WTC11 (cell line): ENCODE measurements at regions not wholly inside any gene's neighbourhood (a gene's known extent, or its start where the extent isn't known, plus 50 kb on each side); places are given as distances from the start of the nearest gene placed in this dataset.

Experiments used
- ATAC-seq: fragments of 200-7000 bp; cut with Tn5 transposase; 2 replicates; pipeline ENCODE4 v1.10.0; 2021; ENCODE audit warnings: mild to moderate bottlenecking, moderate library complexity
- CTCF ChIA-PET: fragments of 300-600 bp; sonication (Branson Sonifier 250); formaldehyde crosslinking; loops from one replicate; lab custom pipeline; 2021; ENCODE audit warnings: antibody characterized with exemption; lab: Charles Lee
- POLR2A ChIA-PET: fragments of 350-600 bp; sonication (Branson Sonifier 250); formaldehyde crosslinking; loops from one replicate; lab custom pipeline; 2021; ENCODE audit warnings: antibody characterized with exemption; lab: Charles Lee
- DNase-seq: peaks from one replicate; pipeline ENCODE4 v3.0.0; 2021; ENCODE audit warnings: low spot score
- H3K27ac Mint-ChIP-seq: 2 replicates; pipeline ENCODE4 v1.8.0; 2021; ENCODE audit warnings: mixed read lengths
- H3K27me3 Mint-ChIP-seq: 2 replicates; pipeline ENCODE4 v1.8.0; 2021; ENCODE audit warnings: low read depth, mild to moderate bottlenecking, moderate library complexity, mixed read lengths
- H3K36me3 Mint-ChIP-seq: 2 replicates; pipeline ENCODE4 v1.8.0; 2021; ENCODE audit warnings: mixed read lengths
- H3K4me1 Mint-ChIP-seq: 2 replicates; pipeline ENCODE4 v1.8.0; 2022; ENCODE audit warnings: mixed read lengths
- H3K4me3 Mint-ChIP-seq: 2 replicates; pipeline ENCODE4 v1.8.0; 2021; ENCODE audit warnings: mild to moderate bottlenecking, moderate library complexity, mixed read lengths
- H3K9me3 Mint-ChIP-seq: 2 replicates; pipeline ENCODE4 v1.8.0; 2021; ENCODE audit warnings: mixed read lengths
- AR ChIP-seq: fragments of 250-450 bp; sonication (Bioruptor Pico); IDR thresholded peaks from 2 replicates; pipeline ENCODE4 v1.9.0; 2021; ENCODE audit warnings: mild to moderate bottlenecking
- CREB1 ChIP-seq: sonication (generic); formaldehyde crosslinking; IDR thresholded peaks from 2 replicates; pipeline ENCODE4 v1.8.0; 2023; ENCODE audit warnings: mild to moderate bottlenecking, missing genetic modification reagents
- CREM ChIP-seq: sonication (generic); formaldehyde crosslinking; IDR thresholded peaks from 2 replicates; pipeline ENCODE4 v1.8.1; 2022; ENCODE audit warnings: mild to moderate bottlenecking, missing genetic modification reagents, moderate library complexity
- CTCF ChIP-seq: fragments of 200-600 bp; IDR thresholded peaks from 2 replicates; pipeline ENCODE4 v1.8.0; 2022; ENCODE audit warnings: antibody characterized with exemption
- ETV6 ChIP-seq: sonication (generic); formaldehyde crosslinking; IDR thresholded peaks from 2 replicates; pipeline ENCODE4 v1.8.1; 2022; ENCODE audit warnings: mild to moderate bottlenecking, missing genetic modification reagents
- FOXK1 ChIP-seq: sonication (generic); formaldehyde crosslinking; IDR thresholded peaks from 2 replicates; pipeline ENCODE4 v1.8.0; 2022; ENCODE audit warnings: mild to moderate bottlenecking, moderate library complexity, missing genetic modification reagents
- GABPB1 ChIP-seq: sonication (generic); formaldehyde crosslinking; IDR thresholded peaks from 2 replicates; pipeline ENCODE4 v1.8.1; 2023; ENCODE audit warnings: mild to moderate bottlenecking, missing genetic modification reagents
- IRF2 ChIP-seq: sonication (generic); formaldehyde crosslinking; IDR thresholded peaks from 2 replicates; pipeline ENCODE4 v1.8.0; 2022; ENCODE audit warnings: low read depth, missing genetic modification reagents, borderline replicate concordance
- JAZF1 ChIP-seq: fragments of 250-450 bp; sonication (Bioruptor Pico); IDR thresholded peaks from 2 replicates; pipeline ENCODE4 v1.9.0; 2021; ENCODE audit warnings: moderate library complexity, mild to moderate bottlenecking, inconsistent platforms
- MLX ChIP-seq: sonication (generic); formaldehyde crosslinking; IDR thresholded peaks from 2 replicates; pipeline ENCODE4 v1.8.1; 2023; ENCODE audit warnings: mild to moderate bottlenecking, missing genetic modification reagents, moderate library complexity
- MXD4 ChIP-seq: fragments of 250-450 bp; sonication (Bioruptor Pico); IDR thresholded peaks from 2 replicates; pipeline ENCODE4 v1.8.0; 2021; ENCODE audit warnings: mild to moderate bottlenecking, moderate library complexity, borderline replicate concordance
- NR1H2 ChIP-seq: sonication (generic); formaldehyde crosslinking; IDR thresholded peaks from 2 replicates; pipeline ENCODE4 v1.9.0; 2021; ENCODE audit warnings: mild to moderate bottlenecking, moderate library complexity, missing genetic modification reagents
- NR2C2 ChIP-seq: sonication (generic); formaldehyde crosslinking; IDR thresholded peaks from 2 replicates; pipeline ENCODE4 v1.8.0; 2022; ENCODE audit warnings: mild to moderate bottlenecking, missing genetic modification reagents
- SMAD4 ChIP-seq: sonication (generic); formaldehyde crosslinking; IDR thresholded peaks from 2 replicates; pipeline ENCODE4 v1.8.0; 2022; ENCODE audit warnings: mild to moderate bottlenecking, missing genetic modification reagents
- TCF7 ChIP-seq: sonication (generic); formaldehyde crosslinking; IDR thresholded peaks from 2 replicates; pipeline ENCODE4 v1.8.0; 2022; ENCODE audit warnings: mild to moderate bottlenecking, low read depth, missing genetic modification reagents, moderate library complexity
- ZNF219 ChIP-seq: sonication (generic); formaldehyde crosslinking; IDR thresholded peaks from 2 replicates; pipeline ENCODE4 v1.8.0; 2023; ENCODE audit warnings: missing genetic modification reagents, mild to moderate bottlenecking, borderline replicate concordance
- ZNF416 ChIP-seq: fragments of 250-450 bp; sonication (Bioruptor Pico); IDR thresholded peaks from 2 replicates; pipeline ENCODE4 v1.9.0; 2021; ENCODE audit warnings: mild to moderate bottlenecking, inconsistent platforms
- ZNF423 ChIP-seq: fragments of 250-450 bp; sonication (Bioruptor Pico); IDR thresholded peaks from 2 replicates; pipeline ENCODE4 v2.1.2; 2022; ENCODE audit warnings: mild to moderate bottlenecking, moderate library complexity
- ZNF512 ChIP-seq: sonication (generic); formaldehyde crosslinking; IDR thresholded peaks from 2 replicates; pipeline ENCODE4 v1.8.1; 2022; ENCODE audit warnings: missing genetic modification reagents, borderline replicate concordance
- ZNF671 ChIP-seq: fragments of 250-450 bp; sonication (Bioruptor Pico); IDR thresholded peaks from 2 replicates; pipeline ENCODE4 v1.8.0; 2021; ENCODE audit warnings: mild to moderate bottlenecking
- ZSCAN18 ChIP-seq: fragments of 250-450 bp; sonication (Bioruptor Pico); IDR thresholded peaks from 2 replicates; pipeline ENCODE4 v2.1.2; 2022; ENCODE audit warnings: mild to moderate bottlenecking, moderate library complexity
- TF ChIP-seq, protein P1 (sequence below): sonication (generic); formaldehyde crosslinking; IDR thresholded peaks from 2 replicates; pipeline ENCODE4 v1.8.1; 2023; ENCODE audit warnings: mild to moderate bottlenecking, missing genetic modification reagents

DNA sequence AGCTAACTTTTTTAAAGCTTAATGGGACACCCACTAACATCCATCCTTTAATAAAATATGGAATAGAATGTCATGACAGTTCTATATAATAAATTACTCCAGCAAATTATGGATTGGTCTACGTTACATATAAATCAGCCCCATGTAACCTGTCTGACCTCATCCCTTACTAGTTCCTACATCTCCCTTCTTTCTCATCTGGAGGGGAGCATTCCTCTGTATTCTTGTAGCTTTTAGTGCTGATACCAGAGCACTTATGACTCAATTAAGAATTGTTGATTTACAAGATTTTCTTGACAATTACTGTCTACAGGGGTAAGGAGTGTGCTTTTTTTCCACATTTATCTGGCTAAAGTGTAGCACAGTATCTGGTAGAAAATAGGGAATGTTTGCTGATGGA lies 523.7 kb downstream of the FAM181B start:
- Mint-ChIP-seq H3K27ac (no peak overlapping the region), H3K4me1 (peaks cover 8% of the 10 kb centered on the region), H3K27me3 (no peaks in the 10 kb centered on the region), H3K4me3 (no peak overlapping the region), H3K36me3 (no peaks in the 10 kb centered on the region), H3K9me3 (no peaks in the 10 kb centered on the region)
- ChIA-PET CTCF (no interaction called here), POLR2A (no interaction called here)
- no peak for TF ChIP-seq CTCF
- TF ChIP-seq GABPB1 (CRISPR knock-in tag), result no peak
- no peak for TF ChIP-seq MXD4 (CRISPR knock-in tag)
- TF ChIP-seq, protein P1, sequence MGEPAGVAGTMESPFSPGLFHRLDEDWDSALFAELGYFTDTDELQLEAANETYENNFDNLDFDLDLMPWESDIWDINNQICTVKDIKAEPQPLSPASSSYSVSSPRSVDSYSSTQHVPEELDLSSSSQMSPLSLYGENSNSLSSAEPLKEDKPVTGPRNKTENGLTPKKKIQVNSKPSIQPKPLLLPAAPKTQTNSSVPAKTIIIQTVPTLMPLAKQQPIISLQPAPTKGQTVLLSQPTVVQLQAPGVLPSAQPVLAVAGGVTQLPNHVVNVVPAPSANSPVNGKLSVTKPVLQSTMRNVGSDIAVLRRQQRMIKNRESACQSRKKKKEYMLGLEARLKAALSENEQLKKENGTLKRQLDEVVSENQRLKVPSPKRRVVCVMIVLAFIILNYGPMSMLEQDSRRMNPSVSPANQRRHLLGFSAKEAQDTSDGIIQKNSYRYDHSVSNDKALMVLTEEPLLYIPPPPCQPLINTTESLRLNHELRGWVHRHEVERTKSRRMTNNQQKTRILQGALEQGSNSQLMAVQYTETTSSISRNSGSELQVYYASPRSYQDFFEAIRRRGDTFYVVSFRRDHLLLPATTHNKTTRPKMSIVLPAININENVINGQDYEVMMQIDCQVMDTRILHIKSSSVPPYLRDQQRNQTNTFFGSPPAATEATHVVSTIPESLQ, result no peak
- no peak for TF ChIP-seq ZSCAN18
- no peak for TF ChIP-seq NR1H2 (CRISPR knock-in tag)
- no peak for TF ChIP-seq ZNF423 (CRISPR knock-in tag)
- TF ChIP-seq ZNF416 (CRISPR knock-in tag), result no peak
- no peak for TF ChIP-seq FOXK1 (CRISPR knock-in tag)
- no peak for TF ChIP-seq ZNF219 (CRISPR knock-in tag)
- no peak for TF ChIP-seq NR2C2 (CRISPR knock-in tag)
- TF ChIP-seq ZNF512 (CRISPR knock-in tag), result no peak
- DNase-seq, result no peak
- ATAC-seq, result no peak

GRCh38 chr11:82195283-82195682 lies 538.4 kb downstream of the FAM181B start:
- no peak for TF ChIP-seq IRF2 (CRISPR knock-in tag)
- TF ChIP-seq ZNF416 (CRISPR knock-in tag), result no peak
- TF ChIP-seq ETV6 (CRISPR knock-in tag), result no peak
- TF ChIP-seq CREM (CRISPR knock-in tag), result no peak
- no peaks in the 10 kb centered on the region for H3K9me3 Mint-ChIP-seq
- no peak for DNase-seq
- no peaks in the 10 kb centered on the region for H3K4me1 Mint-ChIP-seq
- POLR2A ChIA-PET, result no interaction called here
- CTCF ChIA-PET, result no interaction called here
- no peaks in the 10 kb centered on the region for H3K36me3 Mint-ChIP-seq
- no peak overlapping the region for H3K27ac Mint-ChIP-seq
- H3K27me3 Mint-ChIP-seq, result no peaks in the 10 kb centered on the region
- H3K4me3 Mint-ChIP-seq, result no peak overlapping the region
- no peak for ATAC-seq

DNA sequence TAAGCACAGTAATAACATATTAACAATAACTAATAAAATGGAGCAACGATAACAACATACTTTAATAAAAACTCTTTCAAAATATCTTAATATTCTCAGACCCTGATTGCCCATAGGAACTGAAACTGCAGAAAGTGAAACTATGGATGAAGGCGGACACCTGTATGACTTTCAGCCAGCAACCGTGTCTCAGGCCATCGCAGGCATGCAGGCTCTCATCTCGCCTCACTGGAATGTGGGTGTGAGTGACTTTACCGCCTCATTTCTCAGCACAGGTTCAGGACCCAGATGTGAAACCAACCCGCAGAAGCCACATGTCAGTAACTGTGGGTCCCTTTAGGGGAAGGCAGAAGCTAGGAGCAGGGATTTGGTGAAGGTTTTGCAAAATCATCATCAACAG lies 539.1 kb downstream of the FAM181B start:
- H3K27me3 Mint-ChIP-seq, result no peaks in the 10 kb centered on the region
- POLR2A ChIA-PET, result no interaction called here
- CTCF ChIA-PET, result no interaction called here
- H3K9me3 Mint-ChIP-seq, result no peaks in the 10 kb centered on the region
- no peaks in the 10 kb centered on the region for H3K4me1 Mint-ChIP-seq
- no peak overlapping the region for H3K27ac Mint-ChIP-seq
- DNase-seq (no peak), ATAC-seq (peak; percentile 47)
- no peak overlapping the region for H3K4me3 Mint-ChIP-seq
- H3K36me3 Mint-ChIP-seq, result no peaks in the 10 kb centered on the region
- TF ChIP-seq ZNF219 (CRISPR knock-in tag) (no peak), AR (CRISPR knock-in tag) (no peak), ZNF671 (CRISPR knock-in tag) (no peak), MLX (CRISPR knock-in tag) (no peak), SMAD4 (CRISPR knock-in tag) (no peak), JAZF1 (no peak), CREB1 (CRISPR knock-in tag) (no peak), TCF7 (CRISPR knock-in tag) (no peak)
- TF ChIP-seq, protein P1, result no peak
